Trophoblast cell (in vitro differentiated cells and primary cell): ENCODE measurements at regions not wholly inside any gene's neighbourhood (a gene's known extent, or its start where the extent isn't known, plus 50 kb on each side); places are given as distances from the start of the nearest gene placed in this dataset.
A peak's percentile ranks its signal among the peaks of the same experiment; 100 is the strongest.
"Not testable (repeated sequence)": the region's sequence is repeated elsewhere in the genome, so short reads cannot be mapped to it uniquely, and the experiment has no call there.

Source experiments
- DNase-seq, 2 donors: peaks; one replicate each; pipeline ENCODE4 v3.0.0-alpha.2; 2016
- H2AFZ ChIP-seq: 2 replicates; pipeline ENCODE4 v1.6.1; 2013; ENCODE audit warnings: low read length, moderate library complexity, mild to moderate bottlenecking; ENCODE audit not compliant: insufficient read depth, poor library complexity
- H2AK5ac ChIP-seq: 2 replicates; pipeline ENCODE4 v1.6.1; 2013; ENCODE audit warnings: mild to moderate bottlenecking, low read length
- H2BK120ac ChIP-seq: 2 replicates; pipeline ENCODE4 v1.6.1; 2013; ENCODE audit warnings: low read length, mild to moderate bottlenecking, moderate library complexity; ENCODE audit not compliant: insufficient read depth, poor library complexity
- H2BK12ac ChIP-seq: 2 replicates; pipeline ENCODE4 v1.6.1; 2013; ENCODE audit warnings: mild to moderate bottlenecking, low read length, moderate library complexity
- H2BK5ac ChIP-seq: 2 replicates; pipeline ENCODE4 v1.6.1; 2013; ENCODE audit warnings: low read length, low read depth, moderate library complexity, mild to moderate bottlenecking; ENCODE audit not compliant: poor library complexity
- H3K14ac ChIP-seq: 2 replicates; pipeline ENCODE4 v1.6.1; 2013; ENCODE audit warnings: mild to moderate bottlenecking, low read length
- H3K18ac ChIP-seq: 2 replicates; pipeline ENCODE4 v1.6.1; 2013; ENCODE audit warnings: mild to moderate bottlenecking, low read length
- H3K23ac ChIP-seq: 2 replicates; pipeline ENCODE4 v1.6.1; 2013; ENCODE audit warnings: low read length
- H3K27ac ChIP-seq: 2 replicates; pipeline ENCODE4 v1.5.1; 2013; ENCODE audit warnings: low read depth, mild to moderate bottlenecking, inconsistent platforms, low read length, moderate library complexity
- H3K27me3 ChIP-seq: 2 replicates; pipeline ENCODE4 v1.6.1; 2013; ENCODE audit warnings: inconsistent platforms, mild to moderate bottlenecking, low read length, moderate library complexity; ENCODE audit not compliant: insufficient read depth
- H3K36me3 ChIP-seq, 2 experiments: 1 replicate in 1 of 2; 2 replicates in 1 of 2; pipeline ENCODE4 v1.6.1; 2013; ENCODE audit warnings: low read length in 2 of 2, mild to moderate bottlenecking in 2 of 2, moderate library complexity in 1 of 2; ENCODE audit not compliant: insufficient read depth in 2 of 2, control insufficient read depth in 1 of 2
- H3K4ac ChIP-seq: 2 replicates; pipeline ENCODE4 v1.6.1; 2013; ENCODE audit warnings: low read depth, mild to moderate bottlenecking, low read length, moderate library complexity
- H3K4me1 ChIP-seq, 2 experiments: 1 replicate in 1 of 2; 2 replicates in 1 of 2; pipeline ENCODE4 v1.6.1; 2013; ENCODE audit warnings: low read length in 2 of 2, mild to moderate bottlenecking in 2 of 2, moderate library complexity in 1 of 2; ENCODE audit not compliant: insufficient read depth in 2 of 2, control insufficient read depth in 1 of 2
- H3K4me2 ChIP-seq: 2 replicates; pipeline ENCODE4 v1.6.1; 2013; ENCODE audit warnings: inconsistent platforms, mild to moderate bottlenecking, low read length, moderate library complexity
- H3K4me3 ChIP-seq: 2 replicates; pipeline ENCODE4 v1.5.1; 2013; ENCODE audit warnings: mild to moderate bottlenecking, low read depth, low read length, inconsistent platforms
- H3K79me1 ChIP-seq: one replicate; pipeline ENCODE4 v1.6.1; 2013; ENCODE audit warnings: low read length
- H3K79me2 ChIP-seq: 2 replicates; pipeline ENCODE4 v1.6.1; 2013; ENCODE audit warnings: low read length, mild to moderate bottlenecking; ENCODE audit not compliant: control insufficient read depth, insufficient read depth, poor library complexity
- H3K9ac ChIP-seq: 2 replicates; pipeline ENCODE4 v1.6.1; 2013; ENCODE audit warnings: mild to moderate bottlenecking, low read length
- H3K9me3 ChIP-seq: 2 replicates; pipeline ENCODE4 v1.6.1; 2013; ENCODE audit warnings: low read depth, mild to moderate bottlenecking, control low read depth, inconsistent platforms, low read length; ENCODE audit not compliant: insufficient read depth
- H4K12ac ChIP-seq: 2 replicates; pipeline ENCODE4 v1.6.1; 2013; ENCODE audit warnings: low read depth, mild to moderate bottlenecking, low read length, moderate library complexity
- H4K8ac ChIP-seq: 2 replicates; pipeline ENCODE4 v1.6.1; 2013; ENCODE audit warnings: low read depth, mild to moderate bottlenecking, low read length, moderate library complexity
- H4K91ac ChIP-seq: one replicate; pipeline ENCODE4 v1.6.1; 2013; ENCODE audit warnings: low read depth, mild to moderate bottlenecking, low read length, moderate library complexity
- WGBS: extraction: QIAGEN DNeasy Blood & Tissue Kit; methylation state at CpG from one replicate; pipeline ENCODE4 v1.1.7; 2013; ENCODE audit warnings: missing lambda C conversion rate; ENCODE audit not compliant: insufficient read length, insufficient coverage; ENCODE audit errors: extremely low coverage; 5-methylcytosine and 5-hydroxymethylcytosine counted together

DNA sequence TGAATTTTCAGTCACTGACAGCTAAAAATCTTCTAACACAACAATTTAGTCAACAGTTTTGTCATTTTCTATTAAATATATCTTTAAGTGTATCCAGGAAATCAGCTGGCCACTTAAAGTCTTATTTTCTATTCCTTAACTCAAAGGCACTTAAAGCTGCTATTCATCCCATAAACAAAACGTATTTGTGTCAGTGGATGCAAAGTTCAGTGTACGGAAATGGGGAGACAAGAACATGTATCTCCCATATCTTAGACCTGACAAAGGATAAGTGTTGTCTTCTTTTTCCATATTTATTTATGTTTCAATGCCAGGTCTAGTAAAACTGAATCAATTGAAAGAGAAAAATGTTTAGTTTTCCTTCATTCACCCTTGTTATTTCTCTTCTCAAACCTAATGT, 409.8 kb upstream of the KLHL1 start:
- Histone ChIP-seq H3K4me3 (no peak overlapping the region), H3K79me1 (no peaks in the 10 kb centered on the region), H3K27ac (no peak overlapping the region), H3K36me3 (no peaks in the 10 kb centered on the region), H3K79me2 (no peaks in the 10 kb centered on the region), H2BK12ac (no peak overlapping the region), H3K4ac (no peak overlapping the region), H2AFZ (no peak overlapping the region), H2AK5ac (no peak overlapping the region), H2BK5ac (no peak overlapping the region), H2BK120ac (no peak overlapping the region), H3K4me2 (no peak overlapping the region), H3K27me3 (no peaks in the 10 kb centered on the region), H3K9ac (no peak overlapping the region), H3K23ac (no peak overlapping the region), H3K4me1 (no peaks in the 10 kb centered on the region), H4K91ac (no peak overlapping the region), H3K9me3 (no peaks in the 10 kb centered on the region), H3K14ac (no peak overlapping the region), H4K8ac (no peak overlapping the region), H3K18ac (no peak overlapping the region), H4K12ac (no peak overlapping the region)
- DNase-seq: no peak
- WGBS: no CpG with 5 or more reads among the region's 2 CpGs

GRCh38 chr13:70516226-70516625, 408.0 kb upstream of the KLHL1 start:
- DNase-seq: no peak
- Histone ChIP-seq H3K27me3 (no peaks in the 10 kb centered on the region), H2BK120ac (no peak overlapping the region), H2BK5ac (no peak overlapping the region), H3K79me2 (no peaks in the 10 kb centered on the region), H3K9ac (no peak overlapping the region), H3K4me1 (no peaks in the 10 kb centered on the region), H3K4me2 (no peak overlapping the region), H3K4ac (no peak overlapping the region), H3K79me1 (no peaks in the 10 kb centered on the region), H4K12ac (no peak overlapping the region), H2AFZ (no peak overlapping the region), H2BK12ac (no peak overlapping the region), H3K9me3 (peaks cover 3% of the 10 kb centered on the region), H3K23ac (no peak overlapping the region), H3K27ac (no peak overlapping the region), H2AK5ac (no peak overlapping the region), H3K18ac (no peak overlapping the region), H3K36me3 (no peaks in the 10 kb centered on the region), H4K91ac (no peak overlapping the region), H3K4me3 (no peak overlapping the region), H4K8ac (no peak overlapping the region), H3K14ac (no peak overlapping the region)
- WGBS: no CpG with 5 or more reads among the region's 2 CpGs

- no CpG with 5 or more reads among the region's 40 CpGs for WGBS
- H3K36me3 ChIP-seq: not testable (repeated sequence)
Measured at GRCh38 chr13:70511861-70512417, 403.7 kb upstream of the KLHL1 start.

DNA sequence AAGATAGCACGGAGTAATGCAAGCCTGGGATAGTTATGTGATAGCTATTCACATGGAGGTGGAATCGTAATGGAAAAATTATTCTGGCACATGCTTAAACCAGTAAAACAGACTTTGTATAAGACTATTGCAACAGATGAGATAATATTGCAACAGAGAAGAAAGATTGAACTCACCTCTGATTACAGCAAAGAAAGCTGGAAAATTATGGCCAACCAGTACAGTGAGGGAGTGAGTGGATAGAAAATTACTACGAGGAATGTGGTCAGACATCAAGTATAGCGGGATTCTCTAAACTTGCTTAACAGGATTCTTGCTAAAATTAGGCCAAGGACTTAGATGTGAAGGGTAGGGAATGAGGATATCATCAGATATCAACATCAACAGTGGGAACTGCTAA, 397.6 kb upstream of the KLHL1 start:
- peak; percentile 66 to 99 for DNase-seq
- Histone ChIP-seq H3K9ac (no peak overlapping the region), H3K4me3 (no peak overlapping the region), H3K14ac (no peak overlapping the region), H2AK5ac (no peak overlapping the region), H4K12ac (no peak overlapping the region), H3K9me3 (no peaks in the 10 kb centered on the region), H3K4me1 (peaks cover 0 to 2% of the 10 kb centered on the region in 2 experiments), H3K79me2 (no peaks in the 10 kb centered on the region), H3K23ac (no peak overlapping the region), H3K4me2 (peak overlapping the region; percentile 3), H3K4ac (no peak overlapping the region), H2AFZ (no peak overlapping the region), H2BK120ac (no peak overlapping the region), H2BK12ac (no peak overlapping the region), H4K8ac (no peak overlapping the region), H4K91ac (no peak overlapping the region), H3K27me3 (no peaks in the 10 kb centered on the region), H2BK5ac (no peak overlapping the region), H3K27ac (no peak overlapping the region), H3K18ac (no peak overlapping the region), H3K79me1 (no peaks in the 10 kb centered on the region), H3K36me3 (no peaks in the 10 kb centered on the region)
- WGBS: no CpG with 5 or more reads among the region's 4 CpGs

More at GRCh38 chr13:70511861-70512417, 403.7 kb upstream of the KLHL1 start:
- H3K4me1 ChIP-seq, DNase-seq, H2AFZ ChIP-seq, H2BK120ac ChIP-seq, H3K27me3 ChIP-seq, H3K4me2 ChIP-seq, H3K14ac ChIP-seq, H3K27ac ChIP-seq, H3K4me3 ChIP-seq, H3K23ac ChIP-seq, H3K4ac ChIP-seq, H2BK5ac ChIP-seq, H3K9ac ChIP-seq, H4K8ac ChIP-seq, H2AK5ac ChIP-seq, H4K12ac ChIP-seq, H3K9me3 ChIP-seq, H3K79me1 ChIP-seq, H2BK12ac ChIP-seq, H3K18ac ChIP-seq, H3K79me2 ChIP-seq, H4K91ac ChIP-seq: not testable (repeated sequence)
